Testis (tissue), 2 donors: ENCODE measurements at regions not wholly inside any gene's neighbourhood (a gene's known extent, or its start where the extent isn't known, plus 50 kb on each side); places are given as distances from the start of the nearest gene placed in this dataset.

Source experiments
- CTCF ChIP-seq, 3 experiments: fragments of 450-650 bp in 2 of 3; fragments of 200-600 bp in 1 of 3; sonication (generic) in 1 of 3; IDR thresholded peaks; one replicate each; pipeline ENCODE4 v1.5.1; 2016 to 2019; ENCODE audit warnings: antibody characterized with exemption in 3 of 3, mild to moderate bottlenecking in 2 of 3, moderate library complexity in 1 of 3
- POLR2A ChIP-seq: fragments of 450-650 bp; IDR thresholded peaks from one replicate; pipeline ENCODE4 v1.6.1; 2017; ENCODE audit warnings: antibody characterized with exemption, mild to moderate bottlenecking, moderate library complexity

- no peak for TF ChIP-seq CTCF (IDR thresholded peaks at IDR 0.05)
- no peak for TF ChIP-seq POLR2A
Observed at GRCh38 chrX:13179586-13179985, 135.2 kb upstream of the FAM9C start.
